Hematopoietic multipotent progenitor cell treated with erythropoietin and hydrocortisone succinate and interleukin-3 and kit ligand, for 8 days (in vitro differentiated cells): ENCODE measurements at regions not wholly inside any gene's neighbourhood (a gene's known extent, or its start where the extent isn't known, plus 50 kb on each side); places are given as distances from the start of the nearest gene placed in this dataset.

Experiments used
- DNase-seq: peaks from one replicate; pipeline ENCODE4 v3.0.0-alpha.2; 2015

- DNase-seq: no peak
These were observed 298.9 kb upstream of the EDIL3 start for GRCh38 chr5:84683594-84683993.

GRCh38 chr5:84682531-84682930 is 297.9 kb upstream of the EDIL3 start:
- DNase-seq: no peak

GRCh38 chr5:84680908-84681307 is 296.2 kb upstream of the EDIL3 start:
- DNase-seq: no peak

- DNase-seq: peak; percentile 0
These were observed 289.1 kb upstream of the EDIL3 start for GRCh38 chr5:84673785-84674184.

GRCh38 chr5:84667576-84667975 is 282.9 kb upstream of the EDIL3 start:
- DNase-seq: peak; percentile 0

- no peak for DNase-seq
These were observed 265.7 kb upstream of the EDIL3 start for GRCh38 chr5:84650429-84650828.

GRCh38 chr5:84647581-84647980 is 262.9 kb upstream of the EDIL3 start:
- no peak for DNase-seq

- DNase-seq: peak; percentile 0
These were observed 258.1 kb upstream of the EDIL3 start for GRCh38 chr5:84642795-84643194.

GRCh38 chr5:84642324-84642723 is 257.6 kb upstream of the EDIL3 start:
- DNase-seq: peak; percentile 0

- DNase-seq: no peak
These were observed 253.1 kb upstream of the EDIL3 start for GRCh38 chr5:84637662-84638375.

- DNase-seq: no peak
These were observed 250.8 kb upstream of the EDIL3 start for GRCh38 chr5:84635235-84636055.

GRCh38 chr5:84634256-84634655 is 249.6 kb upstream of the EDIL3 start:
- DNase-seq: no peak

- DNase-seq: no peak
These were observed 247.7 kb upstream of the EDIL3 start for GRCh38 chr5:84632418-84632817.

- no peak for DNase-seq
These were observed 244.2 kb upstream of the EDIL3 start for GRCh38 chr5:84628918-84629317.

- peak; percentile 82 for DNase-seq
These were observed 238.3 kb upstream of the EDIL3 start for GRCh38 chr5:84623019-84623418.

- peak; percentile 23 for DNase-seq
These were observed 237.8 kb upstream of the EDIL3 start for GRCh38 chr5:84622461-84622860.

- no peak for DNase-seq
These were observed 233.6 kb upstream of the EDIL3 start for GRCh38 chr5:84618262-84618661.

GRCh38 chr5:84614906-84615305 is 230.2 kb upstream of the EDIL3 start:
- DNase-seq: no peak

GRCh38 chr5:84606784-84607183 is 222.1 kb upstream of the EDIL3 start:
- DNase-seq: no peak

- no peak for DNase-seq
These were observed 220.6 kb upstream of the EDIL3 start for GRCh38 chr5:84605241-84605640.

- DNase-seq: no peak
These were observed 219.0 kb upstream of the EDIL3 start for GRCh38 chr5:84603568-84604185.

GRCh38 chr5:84602371-84602771 is 217.7 kb upstream of the EDIL3 start:
- no peak for DNase-seq

- DNase-seq: no peak
These were observed 215.3 kb upstream of the EDIL3 start for GRCh38 chr5:84599964-84600363.

GRCh38 chr5:84597904-84598303 is 213.2 kb upstream of the EDIL3 start:
- DNase-seq: no peak
